Ovary (tissue), 7 donors: ENCODE measurements at regions not wholly inside any gene's neighbourhood (a gene's known extent, or its start where the extent isn't known, plus 50 kb on each side); places are given as distances from the start of the nearest gene placed in this dataset.

Source experiments
- DNase-seq, 5 donors: peaks; one replicate each; pipeline ENCODE4 v3.0.0-alpha.2; 2019 to 2020
- H3K27ac ChIP-seq, 2 donors: fragments of 200-600 bp; one replicate each; pipeline versions ENCODE4 v1.5.1 to v1.8.0; 2019 to 2022
- H3K27me3 ChIP-seq: fragments of 200-600 bp; one replicate; pipeline ENCODE4 v1.8.0; 2022
- H3K36me3 ChIP-seq: fragments of 200-600 bp; sonication (generic); one replicate; pipeline ENCODE4 v1.5.1; 2019
- H3K4me1 ChIP-seq: one replicate; pipeline ENCODE4 v1.8.1; 2013; ENCODE audit warnings: mild to moderate bottlenecking, moderate library complexity; ENCODE audit not compliant: insufficient read depth
- H3K4me3 ChIP-seq: fragments of 200-600 bp; sonication (generic); one replicate; pipeline ENCODE4 v1.5.1; 2017
- H3K9me3 ChIP-seq, 2 donors: fragments of 200-600 bp in 1 of 2; sonication (generic) in 1 of 2; one replicate each; pipeline versions ENCODE4 v1.5.1 to v1.8.1; 2013 to 2019; ENCODE audit warnings: mild to moderate bottlenecking in 1 of 2, moderate library complexity in 1 of 2
- CTCF ChIP-seq, 3 donors: fragments of 450-650 bp in 2 of 3; fragments of 200-600 bp in 1 of 3; IDR thresholded peaks; one replicate each; pipeline versions ENCODE4 v1.5.1 to v1.8.0; 2016 to 2022; ENCODE audit warnings: antibody characterized with exemption in 3 of 3, mild to moderate bottlenecking in 1 of 3
- EP300 ChIP-seq: sonication (generic); formaldehyde crosslinking; IDR thresholded peaks from one replicate; pipeline ENCODE4 v1.6.1; 2017; ENCODE audit warnings: antibody characterized with exemption
- POLR2A ChIP-seq: fragments of 450-650 bp; IDR thresholded peaks from one replicate; pipeline ENCODE4 v1.6.1; 2017; ENCODE audit warnings: antibody characterized with exemption, mild to moderate bottlenecking, moderate library complexity
- WGBS, 3 donors: extraction: QIAGEN DNeasy Blood & Tissue Kit in 1 of 3; methylation state at CpG; one replicate each; pipeline versions ENCODE4 v1.1.5 to v1.1.7; 2013 to 2017; 5-methylcytosine and 5-hydroxymethylcytosine counted together
- intact Hi-C, 4 donors: fragments of 100-400 bp; cut with DNase I; formaldehyde crosslinking; loops; one replicate each; pipeline versions ENCODE4 v1.11.0 to v1.15.1; 2022 to 2023
- donor health status: DM: no; HTN: no; CAD: no; lungs with moderate emphysema.
- donor health status: DM: no; HTN: no; CAD: no.
- donor health status: Bipolar disorder and iron deficiency.
- donor health status: DM: no; HTN: no; CAD: no.
- donor health status: DM: yes; HTN: yes; CAD: no.

GRCh38 chr13:69649063-69649392 lies 458.6 kb upstream of the ATXN8OS start:
- TF ChIP-seq CTCF (IDR thresholded peaks at IDR 0.05) (no peak), POLR2A (no peak), EP300 (no peak)
- intact Hi-C loops, result no loop called here
- H3K27me3 ChIP-seq, result no peaks in the 10 kb centered on the region
- no peaks in the 10 kb centered on the region for H3K9me3 ChIP-seq
- no peak overlapping the region for H3K4me3 ChIP-seq
- no peaks in the 10 kb centered on the region for H3K4me1 ChIP-seq
- 71 to 79% (median 72%) methylated on average over 2 of the region's 2 CpGs for WGBS, 3 donors
- DNase-seq, result no peak
- H3K27ac ChIP-seq, result no peak overlapping the region
- H3K36me3 ChIP-seq, result no peaks in the 10 kb centered on the region

GRCh38 chr13:69648340-69649062 lies 459.1 kb upstream of the ATXN8OS start:
- no peak for TF ChIP-seq EP300
- no peak for TF ChIP-seq POLR2A
- no peak for TF ChIP-seq CTCF (IDR thresholded peaks at IDR 0.05)
- 76 to 85% (median 78%) methylated on average over 3 of the region's 3 CpGs for WGBS, 3 donors
- DNase-seq, result no peak

GRCh38 chr13:69644447-69644846 lies 463.2 kb upstream of the ATXN8OS start:
- no peaks in the 10 kb centered on the region for H3K36me3 ChIP-seq

More at GRCh38 chr13:69648340-69649062, 459.1 kb upstream of the ATXN8OS start:
- H3K4me3 ChIP-seq, result no peak overlapping the region
- no peaks in the 10 kb centered on the region for H3K4me1 ChIP-seq
- H3K27ac ChIP-seq, result no peak overlapping the region
- H3K27me3 ChIP-seq, result no peaks in the 10 kb centered on the region
- no peaks in the 10 kb centered on the region for H3K36me3 ChIP-seq
- H3K9me3 ChIP-seq, result no peaks in the 10 kb centered on the region
- intact Hi-C loops, result no loop called here

GRCh38 chr13:69641773-69642172 lies 465.9 kb upstream of the ATXN8OS start:
- TF ChIP-seq POLR2A (no peak), CTCF (IDR thresholded peaks at IDR 0.05) (no peak), EP300 (no peak)

More at GRCh38 chr13:69644447-69644846, 463.2 kb upstream of the ATXN8OS start:
- intact Hi-C loops, result no loop called here
- Histone ChIP-seq H3K9me3 (no peaks in the 10 kb centered on the region), H3K27me3 (no peaks in the 10 kb centered on the region), H3K4me1 (no peaks in the 10 kb centered on the region), H3K27ac (no peak overlapping the region), H3K4me3 (no peak overlapping the region)
- no peak for TF ChIP-seq EP300
- no peak for TF ChIP-seq POLR2A
- no peak for TF ChIP-seq CTCF (IDR thresholded peaks at IDR 0.05)
- no peak for DNase-seq

More at GRCh38 chr13:69641773-69642172, 465.9 kb upstream of the ATXN8OS start:
- no peak for DNase-seq
- Histone ChIP-seq H3K27ac (no peak overlapping the region), H3K4me1 (no peaks in the 10 kb centered on the region), H3K4me3 (no peak overlapping the region), H3K27me3 (no peaks in the 10 kb centered on the region), H3K36me3 (no peaks in the 10 kb centered on the region), H3K9me3 (no peaks in the 10 kb centered on the region)
- intact Hi-C loops, result no loop called here
